Type B pancreatic cell (in vitro differentiated cells): ENCODE measurements at regions not wholly inside any gene's neighbourhood (a gene's known extent, or its start where the extent isn't known, plus 50 kb on each side); places are given as distances from the start of the nearest gene placed in this dataset.

Experiments used
- DNase-seq: peaks from one replicate; pipeline ENCODE4 v3.0.0; 2021; ENCODE audit warnings: mixed read lengths; ENCODE audit not compliant: unreplicated experiment; ENCODE audit errors: extremely low spot score
- H3K27ac Mint-ChIP-seq: 2 replicates; pipeline ENCODE4 v1.8.0; 2021; ENCODE audit warnings: mild to moderate bottlenecking, mixed read lengths
- H3K27me3 Mint-ChIP-seq: 2 replicates; pipeline ENCODE4 v1.8.0; 2021; ENCODE audit warnings: mixed read lengths
- H3K36me3 Mint-ChIP-seq: 2 replicates; pipeline ENCODE4 v1.8.0; 2021; ENCODE audit warnings: mixed read lengths
- H3K4me1 Mint-ChIP-seq: one replicate; pipeline ENCODE4 v1.8.0; 2021; ENCODE audit warnings: mixed read lengths; ENCODE audit not compliant: unreplicated experiment
- H3K4me3 Mint-ChIP-seq: 2 replicates; pipeline ENCODE4 v1.8.0; 2021; ENCODE audit warnings: mild to moderate bottlenecking, mixed read lengths
- H3K9me3 Mint-ChIP-seq: 2 replicates; pipeline ENCODE4 v1.8.0; 2021; ENCODE audit warnings: mixed read lengths
- TF ChIP-seq, protein P1 (sequence below): fragments of 200-600 bp; sonication (generic); conservative IDR thresholded peaks from 2 replicates; pipeline ENCODE4 v1.5.0; 2021; ENCODE audit warnings: antibody characterized with exemption, mild to moderate bottlenecking

DNA sequence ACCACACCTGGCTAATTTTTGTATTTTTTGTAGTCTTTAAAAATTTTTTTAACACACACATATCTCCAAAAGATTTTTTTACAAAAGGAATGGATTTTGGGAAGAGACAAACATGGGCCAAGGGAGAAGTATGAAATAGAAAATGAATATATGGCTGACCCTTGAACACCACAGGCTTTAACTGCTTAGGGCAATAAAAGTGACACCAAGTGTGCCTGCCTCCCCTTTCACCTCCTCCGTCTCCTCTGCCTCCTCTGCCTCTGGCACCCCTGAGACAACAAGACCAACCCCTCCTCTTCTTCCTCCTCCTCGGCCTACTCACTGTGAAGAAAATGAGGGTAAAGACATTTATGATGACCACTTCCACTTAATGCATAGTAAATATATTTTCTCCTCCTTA, 483.9 kb downstream of the KDM4C start:
- no peak overlapping the region for H3K27ac Mint-ChIP-seq
- TF ChIP-seq, protein P1, sequence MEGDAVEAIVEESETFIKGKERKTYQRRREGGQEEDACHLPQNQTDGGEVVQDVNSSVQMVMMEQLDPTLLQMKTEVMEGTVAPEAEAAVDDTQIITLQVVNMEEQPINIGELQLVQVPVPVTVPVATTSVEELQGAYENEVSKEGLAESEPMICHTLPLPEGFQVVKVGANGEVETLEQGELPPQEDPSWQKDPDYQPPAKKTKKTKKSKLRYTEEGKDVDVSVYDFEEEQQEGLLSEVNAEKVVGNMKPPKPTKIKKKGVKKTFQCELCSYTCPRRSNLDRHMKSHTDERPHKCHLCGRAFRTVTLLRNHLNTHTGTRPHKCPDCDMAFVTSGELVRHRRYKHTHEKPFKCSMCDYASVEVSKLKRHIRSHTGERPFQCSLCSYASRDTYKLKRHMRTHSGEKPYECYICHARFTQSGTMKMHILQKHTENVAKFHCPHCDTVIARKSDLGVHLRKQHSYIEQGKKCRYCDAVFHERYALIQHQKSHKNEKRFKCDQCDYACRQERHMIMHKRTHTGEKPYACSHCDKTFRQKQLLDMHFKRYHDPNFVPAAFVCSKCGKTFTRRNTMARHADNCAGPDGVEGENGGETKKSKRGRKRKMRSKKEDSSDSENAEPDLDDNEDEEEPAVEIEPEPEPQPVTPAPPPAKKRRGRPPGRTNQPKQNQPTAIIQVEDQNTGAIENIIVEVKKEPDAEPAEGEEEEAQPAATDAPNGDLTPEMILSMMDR: no peak
- DNase-seq: no peak
- H3K36me3 Mint-ChIP-seq: no peaks in the 10 kb centered on the region
- peaks cover 6% of the 10 kb centered on the region for H3K27me3 Mint-ChIP-seq
- no peak overlapping the region for H3K4me3 Mint-ChIP-seq
- no peaks in the 10 kb centered on the region for H3K9me3 Mint-ChIP-seq
- H3K4me1 Mint-ChIP-seq: peaks cover 4% of the 10 kb centered on the region

DNA sequence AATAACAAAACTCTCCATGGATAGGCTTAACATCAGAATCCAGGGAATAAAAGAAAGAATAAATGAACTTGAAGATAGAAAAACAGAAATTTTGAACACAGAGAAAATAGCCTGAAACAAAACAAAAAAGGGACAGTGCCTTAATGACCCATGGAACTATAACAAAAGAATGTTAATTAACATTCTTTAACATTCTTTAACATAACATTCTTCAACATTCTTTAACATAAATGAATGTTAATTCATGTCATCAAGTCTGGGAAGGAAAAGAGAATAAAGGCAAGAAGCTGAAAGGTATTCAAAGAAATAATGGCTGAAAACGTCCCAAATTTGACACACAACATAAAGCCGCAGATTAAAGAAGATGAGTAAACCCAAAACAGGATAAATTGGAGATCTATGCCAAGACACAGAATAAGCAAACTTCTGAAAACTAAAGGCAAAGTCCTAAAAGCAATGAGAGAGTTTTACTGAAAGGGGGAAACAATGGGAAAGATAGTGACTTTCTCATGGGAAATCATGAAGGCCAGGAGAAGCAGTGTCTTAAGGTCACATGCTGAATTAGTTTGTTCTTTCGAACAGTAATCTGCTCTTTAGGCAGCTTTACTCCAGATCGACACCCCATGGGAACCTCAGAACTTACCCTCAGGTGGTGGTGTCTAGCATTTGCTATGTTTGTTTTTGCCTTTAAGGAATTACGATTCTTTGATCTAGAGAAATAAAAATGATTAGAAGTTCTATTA, 483.0 kb downstream of the KDM4C start:
- H3K36me3 Mint-ChIP-seq: no peaks in the 10 kb centered on the region
- H3K27me3 Mint-ChIP-seq: peaks cover 3% of the 10 kb centered on the region
- TF ChIP-seq, protein P1: no peak
- no peak overlapping the region for H3K27ac Mint-ChIP-seq
- DNase-seq: no peak
- peaks cover 4% of the 10 kb centered on the region for H3K4me1 Mint-ChIP-seq
- no peak overlapping the region for H3K4me3 Mint-ChIP-seq
- no peaks in the 10 kb centered on the region for H3K9me3 Mint-ChIP-seq

DNA sequence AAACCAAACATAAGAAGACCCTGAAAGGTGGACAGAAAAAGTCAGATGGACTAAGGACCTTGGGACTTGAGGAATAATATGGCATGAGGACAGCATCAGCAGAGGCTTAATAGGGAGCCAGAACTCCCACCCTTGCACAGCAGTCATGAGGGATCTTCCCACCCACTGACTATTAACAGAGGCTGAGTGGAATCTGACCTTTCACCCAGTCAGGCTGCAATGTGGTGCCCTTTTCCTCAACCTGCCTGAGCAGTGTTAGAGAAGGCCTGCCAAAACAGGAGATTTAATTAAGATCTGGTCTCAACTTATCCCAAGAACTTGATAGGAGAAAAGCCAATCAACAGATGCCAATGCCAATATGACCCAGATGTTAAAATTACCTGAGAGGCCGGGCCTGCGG, 481.9 kb downstream of the KDM4C start:
- Mint-ChIP-seq H3K27ac (no peak overlapping the region), H3K27me3 (peaks cover 3% of the 10 kb centered on the region), H3K36me3 (no peaks in the 10 kb centered on the region), H3K9me3 (no peaks in the 10 kb centered on the region), H3K4me3 (no peak overlapping the region), H3K4me1 (peaks cover 4% of the 10 kb centered on the region)
- TF ChIP-seq, protein P1: no peak
- DNase-seq: no peak

DNA sequence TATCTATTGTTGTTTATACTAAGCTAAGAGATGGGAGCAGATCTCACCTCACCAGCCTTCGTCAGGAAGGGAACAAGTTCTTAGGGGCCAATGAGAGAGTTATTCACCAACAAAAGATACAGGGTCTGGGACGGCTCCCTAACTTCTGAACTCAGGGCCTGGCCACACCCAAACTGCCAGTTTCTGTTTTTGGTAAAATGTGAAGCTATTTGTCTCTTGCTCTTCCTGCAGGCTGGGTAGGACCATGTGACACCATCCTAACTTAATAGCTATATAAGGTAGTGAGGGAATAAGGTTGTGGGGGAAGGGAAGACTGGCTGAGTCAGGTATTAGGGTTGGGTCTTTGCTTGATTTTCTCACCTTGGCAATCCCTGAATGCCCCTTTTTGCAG, 480.5 kb downstream of the KDM4C start:
- no peak for DNase-seq
- H3K27me3 Mint-ChIP-seq: peaks cover 4% of the 10 kb centered on the region
- TF ChIP-seq, protein P1: no peak
- no peak overlapping the region for H3K27ac Mint-ChIP-seq
- H3K4me3 Mint-ChIP-seq: no peak overlapping the region
- no peaks in the 10 kb centered on the region for H3K9me3 Mint-ChIP-seq
- no peaks in the 10 kb centered on the region for H3K36me3 Mint-ChIP-seq
- peaks cover 4% of the 10 kb centered on the region for H3K4me1 Mint-ChIP-seq

DNA sequence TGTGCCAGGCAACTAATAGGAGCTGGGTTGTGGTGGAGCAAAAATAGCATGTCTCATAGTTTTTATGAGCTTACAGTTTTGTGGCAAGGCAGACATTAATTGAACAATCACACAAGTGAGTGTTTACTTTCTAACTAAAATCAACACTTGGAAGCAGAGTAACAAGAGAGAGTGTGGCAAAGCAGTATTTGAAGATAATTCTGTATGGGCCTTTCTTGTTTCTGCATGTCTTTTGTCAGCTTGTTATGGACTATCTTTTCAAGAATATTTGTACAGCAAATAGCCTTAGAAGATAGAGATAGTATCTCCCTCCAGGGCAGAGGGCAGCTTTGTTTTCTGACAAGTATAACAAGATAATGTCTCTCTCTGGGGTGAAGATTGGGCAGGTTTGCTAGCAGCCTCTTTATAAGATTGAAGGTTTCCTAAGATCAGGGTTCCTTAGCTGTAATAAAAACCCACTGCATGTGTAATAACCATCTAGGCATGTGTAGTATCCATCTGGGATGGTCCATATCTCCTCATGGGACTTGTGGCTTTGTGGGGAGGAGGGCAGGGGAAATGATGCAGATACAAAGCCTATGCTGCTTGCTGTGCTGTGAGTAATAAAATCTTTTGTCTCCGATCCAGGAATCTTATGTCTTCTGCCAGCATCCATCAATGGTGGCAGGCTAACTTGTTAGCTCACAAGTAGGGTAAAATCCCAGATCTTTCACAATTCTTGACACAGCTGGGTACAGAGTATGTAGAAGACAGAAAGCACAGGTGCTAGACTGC, 479.9 kb downstream of the KDM4C start:
- no peak overlapping the region for H3K4me3 Mint-ChIP-seq
- H3K4me1 Mint-ChIP-seq: peaks cover 4% of the 10 kb centered on the region
- H3K36me3 Mint-ChIP-seq: no peaks in the 10 kb centered on the region
- DNase-seq: no peak
- H3K27me3 Mint-ChIP-seq: peaks cover 7% of the 10 kb centered on the region
- no peaks in the 10 kb centered on the region for H3K9me3 Mint-ChIP-seq
- H3K27ac Mint-ChIP-seq: no peak overlapping the region
- TF ChIP-seq, protein P1: no peak
